T-cell (primary cell): ENCODE measurements at regions not wholly inside any gene's neighbourhood (a gene's known extent, or its start where the extent isn't known, plus 50 kb on each side); places are given as distances from the start of the nearest gene placed in this dataset.

Experiments used
- ATAC-seq, 4 experiments: fragments of 200-7000 bp in 3 of 4; fragments of 150-1000 bp in 1 of 4; cut with Tn5 transposase; replicated peaks in 1 of 4; 1 replicate in 3 of 4; 2 replicates in 1 of 4; pipeline ENCODE4 v1.10.0; 2021; ENCODE audit warnings: moderate library complexity in 3 of 4, mild to moderate bottlenecking in 2 of 4, moderate number of reproducible peaks in 1 of 4
- CTCF ChIA-PET, 2 donors: fragments of 300-600 bp; sonication (Branson Sonifier 250); formaldehyde crosslinking; loops; one replicate each; lab custom pipeline; 2022; ENCODE audit warnings: antibody characterized with exemption in 2 of 2; lab: Charles Lee
- POLR2A ChIA-PET, 2 donors: fragments of 300-600 bp; sonication (Branson Sonifier 250); formaldehyde crosslinking; loops; one replicate each; lab custom pipeline; 2022; ENCODE audit warnings: antibody characterized with exemption in 2 of 2; lab: Charles Lee
- DNase-seq, 35 experiments: peaks; one replicate each; pipeline versions ENCODE4 v3.0.0 to v3.0.0-alpha.2; 2013 to 2023
- H3K27ac ChIP-seq: one replicate; pipeline ENCODE4 v1.5.1; 2013; ENCODE audit warnings: low read length
- H3K27me3 ChIP-seq, 2 experiments: replicated peaks in 1 of 2; 1 replicate in 1 of 2; 2 replicates in 1 of 2; pipeline versions ENCODE4 v1.6.1 to v1.7.0; 2013; ENCODE audit warnings: low read length in 1 of 2, mixed read lengths in 1 of 2; ENCODE audit not compliant: control insufficient read depth in 2 of 2, insufficient read depth in 2 of 2; ENCODE audit errors: extremely low read depth in 1 of 2
- H3K36me3 ChIP-seq, 2 donors: 1 replicate in 1 of 2; 2 replicates in 1 of 2; pipeline versions ENCODE4 v1.6.1 to v1.7.0; 2013; ENCODE audit warnings: low read length in 1 of 2; ENCODE audit not compliant: control insufficient read depth in 2 of 2, insufficient read depth in 1 of 2; ENCODE audit errors: extremely low read depth in 1 of 2
- H3K4me1 ChIP-seq, 2 experiments: 1 replicate in 1 of 2; 2 replicates in 1 of 2; pipeline versions ENCODE4 v1.6.1 to v1.7.0; 2013; ENCODE audit warnings: low read length in 2 of 2, mixed read lengths in 1 of 2; ENCODE audit not compliant: insufficient read depth in 2 of 2, control insufficient read depth in 1 of 2; ENCODE audit errors: extremely low read depth in 1 of 2
- H3K4me3 ChIP-seq, 2 donors: 1 replicate in 1 of 2; 2 replicates in 1 of 2; pipeline versions ENCODE4 v1.5.1 to v1.7.0; 2013; ENCODE audit warnings: mild to moderate bottlenecking in 2 of 2, low read length in 1 of 2, moderate library complexity in 1 of 2; ENCODE audit not compliant: control insufficient read depth in 1 of 2; ENCODE audit errors: extremely low read depth in 1 of 2
- H3K9me3 ChIP-seq: 2 replicates; pipeline ENCODE4 v1.7.0; 2013
- H3K27ac Mint-ChIP-seq, 2 donors: one replicate each; pipeline ENCODE4 v1.8.0; 2020 to 2021; ENCODE audit warnings: mild to moderate bottlenecking in 2 of 2, mixed read lengths in 2 of 2
- H3K27me3 Mint-ChIP-seq, 2 donors: one replicate each; pipeline ENCODE4 v1.8.0; 2021 to 2022; ENCODE audit warnings: mixed read lengths in 2 of 2
- H3K36me3 Mint-ChIP-seq: one replicate; pipeline ENCODE4 v1.8.0; 2021; ENCODE audit warnings: mixed read lengths
- H3K4me1 Mint-ChIP-seq, 3 donors: one replicate each; pipeline ENCODE4 v1.8.0; 2020 to 2022; ENCODE audit warnings: mixed read lengths in 3 of 3, mild to moderate bottlenecking in 1 of 3
- H3K4me3 Mint-ChIP-seq, 3 donors: one replicate each; pipeline ENCODE4 v1.8.0; 2020 to 2022; ENCODE audit warnings: mild to moderate bottlenecking in 3 of 3, mixed read lengths in 3 of 3, moderate library complexity in 3 of 3
- H3K9me3 Mint-ChIP-seq, 3 donors: one replicate each; pipeline ENCODE4 v1.8.0; 2020 to 2022; ENCODE audit warnings: mixed read lengths in 3 of 3
- WGBS: methylation state at CpG from one replicate; pipeline ENCODE4 v1.1.5; 2013; ENCODE audit warnings: missing lambda C conversion rate; ENCODE audit not compliant: insufficient coverage; 5-methylcytosine and 5-hydroxymethylcytosine counted together

- POLR2A ChIA-PET = no interaction called here
- Histone ChIP-seq H3K27ac (no peak overlapping the region), H3K4me3 (no peak overlapping the region), H3K4me1 (no peaks in the 10 kb centered on the region), H3K27me3 (no peaks in the 10 kb centered on the region), H3K36me3 (no peaks in the 10 kb centered on the region), H3K9me3 (no peaks in the 10 kb centered on the region)
- ATAC-seq (no peak), DNase-seq (no peak)
- 85% methylated on average over 15 of the region's 16 CpGs for WGBS
- H3K4me1 Mint-ChIP-seq = no peaks in the 10 kb centered on the region
- H3K27me3 Mint-ChIP-seq = no peaks in the 10 kb centered on the region
- CTCF ChIA-PET = no interaction called here
- no peaks in the 10 kb centered on the region for H3K36me3 Mint-ChIP-seq
- no peak overlapping the region for H3K27ac Mint-ChIP-seq
- no peak overlapping the region for H3K4me3 Mint-ChIP-seq
- peaks cover 3 to 12% (median 4%) of the 10 kb centered on the region in 3 donors for H3K9me3 Mint-ChIP-seq
These were observed 727.6 kb upstream of the SOX11 start for GRCh38 chr2:4964579-4964978.

DNA sequence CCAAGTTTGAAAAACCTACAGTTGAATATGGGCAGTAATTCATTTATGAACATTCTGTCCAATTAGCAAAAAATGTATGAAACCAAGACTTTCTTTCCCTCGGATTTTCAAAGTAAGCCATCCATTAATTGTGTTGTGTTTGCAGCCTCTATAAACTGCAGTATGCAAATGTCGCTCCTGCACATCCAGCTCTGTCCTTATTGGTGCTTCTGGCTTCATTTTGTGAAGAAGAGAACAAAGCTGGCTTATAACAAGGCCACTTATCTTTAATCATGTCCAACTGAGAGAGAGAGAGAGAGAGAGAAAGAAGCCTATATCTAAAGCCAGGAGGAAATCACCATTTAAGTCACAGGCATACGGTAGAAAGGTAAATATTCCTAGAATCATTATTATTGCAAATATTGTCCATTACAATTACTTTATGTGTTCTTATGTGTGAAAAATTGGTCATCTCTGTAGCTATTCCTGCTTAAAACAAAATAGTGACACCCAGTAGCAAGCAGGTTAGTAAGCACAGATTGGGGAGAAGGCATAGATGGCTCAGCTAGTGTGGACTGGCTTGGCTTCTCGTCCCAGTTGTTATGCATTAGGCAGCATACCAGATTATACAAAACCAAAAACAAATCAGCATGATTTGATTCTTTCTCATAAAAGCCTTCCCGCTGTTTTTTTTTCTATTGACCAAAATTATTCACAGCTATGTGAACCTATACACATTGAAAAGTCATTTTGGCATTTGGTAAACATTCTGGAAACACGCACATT, 726.4 kb upstream of the SOX11 start:
- no peaks in the 10 kb centered on the region for H3K27me3 ChIP-seq
- no peaks in the 10 kb centered on the region for H3K9me3 ChIP-seq
- no peak overlapping the region for H3K27ac ChIP-seq
- ChIA-PET CTCF (interaction anchor here in 1 of 2 donors (0.7 kb wide), 1 partner anchor 870 kb away, joined by 4 read pairs; no protein-coding TSS in a partner anchor), POLR2A (no interaction called here)
- Mint-ChIP-seq H3K36me3 (no peaks in the 10 kb centered on the region), H3K4me3 (no peak overlapping the region), H3K27ac (no peak overlapping the region), H3K27me3 (no peaks in the 10 kb centered on the region), H3K4me1 (no peaks in the 10 kb centered on the region), H3K9me3 (peaks cover 3 to 13% (median 4%) of the 10 kb centered on the region in 3 donors)
- H3K36me3 ChIP-seq = no peaks in the 10 kb centered on the region
- 58% methylated on average over 4 of the region's 6 CpGs for WGBS
- H3K4me1 ChIP-seq = no peaks in the 10 kb centered on the region
- no peak overlapping the region for H3K4me3 ChIP-seq
- ATAC-seq (no peak), DNase-seq (no peak)

DNA sequence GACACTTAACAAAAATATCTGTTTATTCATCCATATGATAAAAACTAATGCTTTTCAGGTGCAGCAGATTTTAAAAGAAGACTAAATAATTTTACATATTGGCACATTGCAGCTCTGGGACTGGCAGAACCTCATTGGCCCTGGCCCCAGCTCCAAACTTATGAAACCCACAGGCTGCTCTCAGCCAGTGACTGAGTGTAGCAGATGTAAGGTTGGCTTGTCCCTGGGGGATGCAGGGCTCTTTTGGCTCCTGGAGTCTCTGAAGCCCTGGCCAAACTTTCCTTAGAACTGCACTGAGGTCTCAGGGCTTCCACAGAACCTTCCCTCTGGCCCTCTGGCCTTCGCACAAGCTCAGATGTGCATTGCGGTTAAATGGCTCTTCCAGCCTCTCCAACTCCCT, 725.0 kb upstream of the SOX11 start:
- no CpG with 5 or more reads among the region's 2 CpGs for WGBS
- CTCF ChIA-PET = no interaction called here
- H3K27me3 ChIP-seq = no peaks in the 10 kb centered on the region

GRCh38 chr2:4972472-4972871, 719.7 kb upstream of the SOX11 start:
- Histone ChIP-seq H3K4me1 (no peaks in the 10 kb centered on the region), H3K4me3 (no peak overlapping the region), H3K27me3 (no peaks in the 10 kb centered on the region), H3K36me3 (no peaks in the 10 kb centered on the region), H3K9me3 (no peaks in the 10 kb centered on the region), H3K27ac (no peak overlapping the region)
- Mint-ChIP-seq H3K36me3 (no peaks in the 10 kb centered on the region), H3K27me3 (no peaks in the 10 kb centered on the region), H3K4me3 (no peak overlapping the region), H3K4me1 (no peaks in the 10 kb centered on the region), H3K27ac (no peak overlapping the region), H3K9me3 (peaks cover under 1 to 7% (median 2%) of the 10 kb centered on the region in 3 donors)
- DNase-seq (no peak), ATAC-seq (no peak)
- CTCF ChIA-PET = no interaction called here
- POLR2A ChIA-PET = no interaction called here
- WGBS = 100% methylated on average over 3 of the region's 5 CpGs

More for the DNA sequence above, 725.0 kb upstream of the SOX11 start:
- POLR2A ChIA-PET = no interaction called here
- Histone ChIP-seq H3K4me3 (no peak overlapping the region), H3K27ac (no peak overlapping the region), H3K36me3 (no peaks in the 10 kb centered on the region), H3K4me1 (no peaks in the 10 kb centered on the region), H3K9me3 (no peaks in the 10 kb centered on the region)
- no peak for DNase-seq
- no peaks in the 10 kb centered on the region for H3K27me3 Mint-ChIP-seq
- H3K36me3 Mint-ChIP-seq = no peaks in the 10 kb centered on the region
- no peak for ATAC-seq
- no peak overlapping the region for H3K27ac Mint-ChIP-seq
- H3K9me3 Mint-ChIP-seq = peaks cover 2 to 13% (median 3%) of the 10 kb centered on the region in 3 donors
- no peaks in the 10 kb centered on the region for H3K4me1 Mint-ChIP-seq
- H3K4me3 Mint-ChIP-seq = no peak overlapping the region

GRCh38 chr2:4973354-4973753, 718.8 kb upstream of the SOX11 start:
- H3K27me3 ChIP-seq = no peaks in the 10 kb centered on the region
- Mint-ChIP-seq H3K4me3 (no peak overlapping the region), H3K36me3 (no peaks in the 10 kb centered on the region), H3K9me3 (peaks cover 0 to 8% (median 2%) of the 10 kb centered on the region in 3 donors), H3K4me1 (no peaks in the 10 kb centered on the region), H3K27ac (no peak overlapping the region), H3K27me3 (no peaks in the 10 kb centered on the region)
- ATAC-seq (no peak), DNase-seq (no peak)
- H3K4me1 ChIP-seq = no peaks in the 10 kb centered on the region
- no peaks in the 10 kb centered on the region for H3K9me3 ChIP-seq
- ChIA-PET CTCF (no interaction called here), POLR2A (no interaction called here)
- no peak overlapping the region for H3K27ac ChIP-seq
- no peak overlapping the region for H3K4me3 ChIP-seq
- no peaks in the 10 kb centered on the region for H3K36me3 ChIP-seq

GRCh38 chr2:4973973-4974372, 718.2 kb upstream of the SOX11 start:
- Histone ChIP-seq H3K36me3 (no peaks in the 10 kb centered on the region), H3K27ac (no peak overlapping the region), H3K9me3 (no peaks in the 10 kb centered on the region), H3K4me3 (no peak overlapping the region), H3K4me1 (no peaks in the 10 kb centered on the region), H3K27me3 (no peaks in the 10 kb centered on the region)
- no peak for DNase-seq
- H3K4me1 Mint-ChIP-seq = no peaks in the 10 kb centered on the region
- no peak overlapping the region for H3K27ac Mint-ChIP-seq
- no CpG with 5 or more reads among the region's 2 CpGs for WGBS
- peak in 1 of 4 experiments; percentile 33 for ATAC-seq
- H3K9me3 Mint-ChIP-seq = peaks cover 0 to 14% (median 3%) of the 10 kb centered on the region in 3 donors
- no peak overlapping the region for H3K4me3 Mint-ChIP-seq
- ChIA-PET POLR2A (no interaction called here), CTCF (no interaction called here)
- H3K27me3 Mint-ChIP-seq = no peaks in the 10 kb centered on the region
- H3K36me3 Mint-ChIP-seq = no peaks in the 10 kb centered on the region
